Liver (tissue), 8 donors: ENCODE measurements at regions not wholly inside any gene's neighbourhood (a gene's known extent, or its start where the extent isn't known, plus 50 kb on each side); places are given as distances from the start of the nearest gene placed in this dataset.

ENCODE experiments used
- DNase-seq: peaks from one replicate; pipeline ENCODE4 v3.0.0-alpha.2; 2017; ENCODE audit warnings: low spot score
- H3K27ac ChIP-seq, 2 donors: one replicate each; pipeline ENCODE4 v1.7.0; 2013; ENCODE audit warnings: inconsistent platforms in 2 of 2, low read length in 2 of 2, control low read depth in 1 of 2, low read depth in 1 of 2, mild to moderate bottlenecking in 1 of 2
- H3K27me3 ChIP-seq, 4 donors: one replicate each; pipeline versions ENCODE4 v1.6.1 to v1.7.0; 2013; ENCODE audit warnings: low read length in 3 of 4, inconsistent platforms in 1 of 4, mild to moderate bottlenecking in 1 of 4, moderate library complexity in 1 of 4; ENCODE audit not compliant: control insufficient read depth in 4 of 4, insufficient read depth in 4 of 4
- H3K36me3 ChIP-seq, 4 donors: one replicate each; pipeline versions ENCODE4 v1.6.1 to v1.7.0; 2013; ENCODE audit warnings: low read length in 3 of 4, mild to moderate bottlenecking in 3 of 4, low read depth in 1 of 4, moderate library complexity in 1 of 4; ENCODE audit not compliant: control insufficient read depth in 4 of 4, insufficient read depth in 3 of 4
- H3K4me1 ChIP-seq, 4 donors: one replicate each; pipeline versions ENCODE4 v1.6.1 to v1.7.0; 2013; ENCODE audit warnings: low read length in 3 of 4, mild to moderate bottlenecking in 3 of 4, moderate library complexity in 1 of 4; ENCODE audit not compliant: control insufficient read depth in 4 of 4, insufficient read depth in 4 of 4
- H3K4me3 ChIP-seq, 3 donors: one replicate each; pipeline versions ENCODE4 v1.6.1 to v1.7.0; 2013; ENCODE audit warnings: low read length in 3 of 3, control low read depth in 1 of 3, low read depth in 1 of 3, mild to moderate bottlenecking in 1 of 3
- H3K9ac ChIP-seq, 2 donors: one replicate each; pipeline ENCODE4 v1.7.0; 2013; ENCODE audit warnings: low read length in 2 of 2, mild to moderate bottlenecking in 2 of 2, moderate library complexity in 2 of 2, control low read depth in 1 of 2, low read depth in 1 of 2
- H3K9me3 ChIP-seq, 4 donors: one replicate each; pipeline versions ENCODE4 v1.6.1 to v1.7.0; 2013; ENCODE audit warnings: low read length in 3 of 4; ENCODE audit not compliant: control insufficient read depth in 4 of 4
- EGR1 ChIP-seq, 2 donors: IDR thresholded peaks; 2 replicates each; pipeline ENCODE4 v1.6.1; 2016 to 2018; ENCODE audit warnings: antibody characterized with exemption in 2 of 2, low read depth in 2 of 2
- FOXA1 ChIP-seq: IDR thresholded peaks from 2 replicates; pipeline ENCODE4 v1.6.1; 2016; ENCODE audit warnings: antibody characterized with exemption
- FOXA2 ChIP-seq: IDR thresholded peaks from 2 replicates; pipeline ENCODE4 v1.6.1; 2016; ENCODE audit warnings: antibody characterized with exemption
- GABPA ChIP-seq, 2 donors: IDR thresholded peaks in 1 of 2; conservative IDR thresholded peaks in 1 of 2; 2 replicates each; pipeline ENCODE4 v1.6.1; 2016; ENCODE audit warnings: antibody characterized with exemption in 2 of 2, mild to moderate bottlenecking in 1 of 2, moderate library complexity in 1 of 2
- HNF4G ChIP-seq: IDR thresholded peaks from 2 replicates; pipeline ENCODE4 v1.6.1; 2016; ENCODE audit warnings: antibody characterized with exemption
- JUND ChIP-seq, 2 donors: IDR thresholded peaks; 2 replicates each; pipeline ENCODE4 v1.6.1; 2016; ENCODE audit warnings: antibody characterized with exemption in 2 of 2
- MAX ChIP-seq: IDR thresholded peaks from 2 replicates; pipeline ENCODE4 v1.6.1; 2016; ENCODE audit warnings: antibody characterized with exemption
- REST ChIP-seq: IDR thresholded peaks from 2 replicates; pipeline ENCODE4 v1.6.1; 2016; ENCODE audit warnings: antibody characterized with exemption, mild to moderate bottlenecking
- SP1 ChIP-seq: IDR thresholded peaks from 2 replicates; pipeline ENCODE4 v1.6.1; 2018; ENCODE audit warnings: antibody characterized with exemption, mild to moderate bottlenecking
- WGBS: extraction: QIAGEN DNeasy Blood & Tissue Kit; methylation state at CpG from one replicate; pipeline ENCODE4 v1.1.7; 2013; 5-methylcytosine and 5-hydroxymethylcytosine counted together
- TF ChIP-seq, protein P1 (sequence below): IDR thresholded peaks from 2 replicates; pipeline ENCODE4 v1.6.1; 2016; ENCODE audit warnings: antibody characterized with exemption
- TF ChIP-seq, protein P2 (sequence below): fragments of 150-350 bp; IDR thresholded peaks from 2 replicates; pipeline ENCODE4 v1.5.1; 2017; ENCODE audit warnings: improper control_type of control experiment, low read depth, low read length; ENCODE audit not compliant: missing input control
- donor health status: healthy.
- donor health status: healthy.
- donor health status: healthy.
- donor health status: healthy.
- donor health status: healthy.

GRCh38 chr1:234932511-234933430, 195.9 kb downstream of the TOMM20 start:
- no peak for DNase-seq
- no peaks in the 10 kb centered on the region for H3K36me3 ChIP-seq
- TF ChIP-seq REST (peak; percentile 18), HNF4G (no peak)
- no peaks in the 10 kb centered on the region for H3K9me3 ChIP-seq
- H3K4me1 ChIP-seq, result peaks cover 1 to 11% (median 8%) of the 10 kb centered on the region in 4 donors
- no peak overlapping the region for H3K9ac ChIP-seq
- no peak overlapping the region for H3K4me3 ChIP-seq
- H3K27me3 ChIP-seq, result no peaks in the 10 kb centered on the region
- WGBS, result 88% methylated on average over 15 of the region's 15 CpGs
- H3K27ac ChIP-seq, result peak overlapping the region; percentile 37 to 55

- H3K9me3 ChIP-seq, result no peaks in the 10 kb centered on the region
- H3K27ac ChIP-seq, result no peak overlapping the region
- H3K4me3 ChIP-seq, result no peak overlapping the region
- 96% methylated on average over 12 of the region's 12 CpGs for WGBS
- TF ChIP-seq HNF4G, result no peak
- no peak for TF ChIP-seq JUND (IDR thresholded peaks at IDR 0.05)
- TF ChIP-seq REST, result no peak
- TF ChIP-seq, protein P1, sequence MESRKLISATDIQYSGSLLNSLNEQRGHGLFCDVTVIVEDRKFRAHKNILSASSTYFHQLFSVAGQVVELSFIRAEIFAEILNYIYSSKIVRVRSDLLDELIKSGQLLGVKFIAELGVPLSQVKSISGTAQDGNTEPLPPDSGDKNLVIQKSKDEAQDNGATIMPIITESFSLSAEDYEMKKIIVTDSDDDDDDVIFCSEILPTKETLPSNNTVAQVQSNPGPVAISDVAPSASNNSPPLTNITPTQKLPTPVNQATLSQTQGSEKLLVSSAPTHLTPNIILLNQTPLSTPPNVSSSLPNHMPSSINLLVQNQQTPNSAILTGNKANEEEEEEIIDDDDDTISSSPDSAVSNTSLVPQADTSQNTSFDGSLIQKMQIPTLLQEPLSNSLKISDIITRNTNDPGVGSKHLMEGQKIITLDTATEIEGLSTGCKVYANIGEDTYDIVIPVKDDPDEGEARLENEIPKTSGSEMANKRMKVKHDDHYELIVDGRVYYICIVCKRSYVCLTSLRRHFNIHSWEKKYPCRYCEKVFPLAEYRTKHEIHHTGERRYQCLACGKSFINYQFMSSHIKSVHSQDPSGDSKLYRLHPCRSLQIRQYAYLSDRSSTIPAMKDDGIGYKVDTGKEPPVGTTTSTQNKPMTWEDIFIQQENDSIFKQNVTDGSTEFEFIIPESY, result no peak
- no peak for TF ChIP-seq SP1
- no peak for TF ChIP-seq GABPA (IDR thresholded peaks at IDR 0.05 in 1 of 2, conservative IDR thresholded peaks at IDR 0.05 in 1 of 2)
- TF ChIP-seq, protein P2, sequence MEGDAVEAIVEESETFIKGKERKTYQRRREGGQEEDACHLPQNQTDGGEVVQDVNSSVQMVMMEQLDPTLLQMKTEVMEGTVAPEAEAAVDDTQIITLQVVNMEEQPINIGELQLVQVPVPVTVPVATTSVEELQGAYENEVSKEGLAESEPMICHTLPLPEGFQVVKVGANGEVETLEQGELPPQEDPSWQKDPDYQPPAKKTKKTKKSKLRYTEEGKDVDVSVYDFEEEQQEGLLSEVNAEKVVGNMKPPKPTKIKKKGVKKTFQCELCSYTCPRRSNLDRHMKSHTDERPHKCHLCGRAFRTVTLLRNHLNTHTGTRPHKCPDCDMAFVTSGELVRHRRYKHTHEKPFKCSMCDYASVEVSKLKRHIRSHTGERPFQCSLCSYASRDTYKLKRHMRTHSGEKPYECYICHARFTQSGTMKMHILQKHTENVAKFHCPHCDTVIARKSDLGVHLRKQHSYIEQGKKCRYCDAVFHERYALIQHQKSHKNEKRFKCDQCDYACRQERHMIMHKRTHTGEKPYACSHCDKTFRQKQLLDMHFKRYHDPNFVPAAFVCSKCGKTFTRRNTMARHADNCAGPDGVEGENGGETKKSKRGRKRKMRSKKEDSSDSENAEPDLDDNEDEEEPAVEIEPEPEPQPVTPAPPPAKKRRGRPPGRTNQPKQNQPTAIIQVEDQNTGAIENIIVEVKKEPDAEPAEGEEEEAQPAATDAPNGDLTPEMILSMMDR, result no peak
- no peak for TF ChIP-seq EGR1 (IDR thresholded peaks at IDR 0.05; ENCODE audit: low read depth in 2 of 2)
- TF ChIP-seq FOXA2, result no peak
- no peak for TF ChIP-seq FOXA1
- TF ChIP-seq MAX, result no peak
- H3K36me3 ChIP-seq, result no peaks in the 10 kb centered on the region
- DNase-seq, result no peak
- no peak overlapping the region for H3K9ac ChIP-seq
- H3K27me3 ChIP-seq, result no peaks in the 10 kb centered on the region
- peaks cover 1 to 11% (median 8%) of the 10 kb centered on the region in 4 donors for H3K4me1 ChIP-seq
These were observed 196.5 kb downstream of the TOMM20 start for GRCh38 chr1:234932106-234932505.
